Panc1 (cell line): ENCODE measurements at regions not wholly inside any gene's neighbourhood (a gene's known extent, or its start where the extent isn't known, plus 50 kb on each side); places are given as distances from the start of the nearest gene placed in this dataset.

Source experiments
- SIN3A ChIP-seq: IDR thresholded peaks from 2 replicates; pipeline ENCODE4 v1.6.1; 2012; ENCODE audit warnings: low read depth, mild to moderate bottlenecking, low read length, moderate library complexity, borderline replicate concordance; ENCODE audit not compliant: insufficient read depth
- TF ChIP-seq, protein P1 (sequence below), 2 experiments: IDR thresholded peaks; 2 replicates each; pipeline ENCODE4 v1.6.1; 2011 to 2012; ENCODE audit warnings: low read depth in 2 of 2, control low read depth in 1 of 2, low read length in 1 of 2, mild to moderate bottlenecking in 1 of 2, moderate library complexity in 1 of 2; ENCODE audit not compliant: insufficient read depth in 1 of 2
- TF ChIP-seq, protein P2 (sequence below): fragments of 450-650 bp; IDR thresholded peaks from 2 replicates; pipeline ENCODE4 v1.5.1; 2017; ENCODE audit warnings: mild to moderate bottlenecking

DNA sequence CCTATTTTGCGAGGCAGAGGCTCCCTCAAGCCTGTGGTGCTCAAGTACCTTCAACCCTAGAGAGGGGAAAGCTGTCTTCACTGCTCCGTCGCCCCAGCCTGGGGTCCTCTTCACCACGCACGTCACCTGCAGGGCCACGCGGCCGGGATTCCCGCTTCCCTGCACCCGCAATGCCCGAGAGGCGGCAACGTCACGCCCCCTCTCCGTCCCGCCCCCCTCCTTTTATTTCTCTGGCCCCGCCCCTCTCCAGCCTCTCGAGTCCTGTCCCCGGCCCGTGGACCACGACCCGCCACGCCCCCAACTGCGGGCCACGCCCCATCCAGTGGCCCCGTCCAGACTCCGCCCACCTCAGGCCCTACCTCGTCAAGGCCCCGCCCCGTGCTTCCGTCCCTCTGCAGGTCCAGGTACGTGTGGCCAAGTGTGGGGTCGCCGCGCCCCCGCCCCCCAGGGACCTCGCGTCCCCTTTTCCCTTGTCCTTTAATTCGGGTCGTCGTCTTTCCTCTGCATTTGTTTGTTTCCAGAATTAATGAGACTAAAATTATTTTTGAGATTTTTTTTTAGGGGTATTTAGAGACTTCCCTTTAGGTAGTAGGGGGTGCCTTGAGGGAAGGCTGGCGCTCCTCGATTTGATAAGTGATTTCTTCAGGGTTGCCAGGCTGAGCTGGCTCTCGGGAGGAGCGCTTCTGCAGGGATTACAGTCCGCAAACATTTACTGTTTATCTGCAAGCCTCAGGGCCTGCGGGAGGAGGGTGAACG lies 69.8 kb upstream of the BAIAP2L1 start:
- TF ChIP-seq, protein P1, sequence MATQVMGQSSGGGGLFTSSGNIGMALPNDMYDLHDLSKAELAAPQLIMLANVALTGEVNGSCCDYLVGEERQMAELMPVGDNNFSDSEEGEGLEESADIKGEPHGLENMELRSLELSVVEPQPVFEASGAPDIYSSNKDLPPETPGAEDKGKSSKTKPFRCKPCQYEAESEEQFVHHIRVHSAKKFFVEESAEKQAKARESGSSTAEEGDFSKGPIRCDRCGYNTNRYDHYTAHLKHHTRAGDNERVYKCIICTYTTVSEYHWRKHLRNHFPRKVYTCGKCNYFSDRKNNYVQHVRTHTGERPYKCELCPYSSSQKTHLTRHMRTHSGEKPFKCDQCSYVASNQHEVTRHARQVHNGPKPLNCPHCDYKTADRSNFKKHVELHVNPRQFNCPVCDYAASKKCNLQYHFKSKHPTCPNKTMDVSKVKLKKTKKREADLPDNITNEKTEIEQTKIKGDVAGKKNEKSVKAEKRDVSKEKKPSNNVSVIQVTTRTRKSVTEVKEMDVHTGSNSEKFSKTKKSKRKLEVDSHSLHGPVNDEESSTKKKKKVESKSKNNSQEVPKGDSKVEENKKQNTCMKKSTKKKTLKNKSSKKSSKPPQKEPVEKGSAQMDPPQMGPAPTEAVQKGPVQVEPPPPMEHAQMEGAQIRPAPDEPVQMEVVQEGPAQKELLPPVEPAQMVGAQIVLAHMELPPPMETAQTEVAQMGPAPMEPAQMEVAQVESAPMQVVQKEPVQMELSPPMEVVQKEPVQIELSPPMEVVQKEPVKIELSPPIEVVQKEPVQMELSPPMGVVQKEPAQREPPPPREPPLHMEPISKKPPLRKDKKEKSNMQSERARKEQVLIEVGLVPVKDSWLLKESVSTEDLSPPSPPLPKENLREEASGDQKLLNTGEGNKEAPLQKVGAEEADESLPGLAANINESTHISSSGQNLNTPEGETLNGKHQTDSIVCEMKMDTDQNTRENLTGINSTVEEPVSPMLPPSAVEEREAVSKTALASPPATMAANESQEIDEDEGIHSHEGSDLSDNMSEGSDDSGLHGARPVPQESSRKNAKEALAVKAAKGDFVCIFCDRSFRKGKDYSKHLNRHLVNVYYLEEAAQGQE (IDR thresholded peaks at IDR 0.05; ENCODE audit: insufficient read depth in 1 of 2, low read depth in 2 of 2, low read length in 1 of 2) = no peak
- TF ChIP-seq, protein P2, sequence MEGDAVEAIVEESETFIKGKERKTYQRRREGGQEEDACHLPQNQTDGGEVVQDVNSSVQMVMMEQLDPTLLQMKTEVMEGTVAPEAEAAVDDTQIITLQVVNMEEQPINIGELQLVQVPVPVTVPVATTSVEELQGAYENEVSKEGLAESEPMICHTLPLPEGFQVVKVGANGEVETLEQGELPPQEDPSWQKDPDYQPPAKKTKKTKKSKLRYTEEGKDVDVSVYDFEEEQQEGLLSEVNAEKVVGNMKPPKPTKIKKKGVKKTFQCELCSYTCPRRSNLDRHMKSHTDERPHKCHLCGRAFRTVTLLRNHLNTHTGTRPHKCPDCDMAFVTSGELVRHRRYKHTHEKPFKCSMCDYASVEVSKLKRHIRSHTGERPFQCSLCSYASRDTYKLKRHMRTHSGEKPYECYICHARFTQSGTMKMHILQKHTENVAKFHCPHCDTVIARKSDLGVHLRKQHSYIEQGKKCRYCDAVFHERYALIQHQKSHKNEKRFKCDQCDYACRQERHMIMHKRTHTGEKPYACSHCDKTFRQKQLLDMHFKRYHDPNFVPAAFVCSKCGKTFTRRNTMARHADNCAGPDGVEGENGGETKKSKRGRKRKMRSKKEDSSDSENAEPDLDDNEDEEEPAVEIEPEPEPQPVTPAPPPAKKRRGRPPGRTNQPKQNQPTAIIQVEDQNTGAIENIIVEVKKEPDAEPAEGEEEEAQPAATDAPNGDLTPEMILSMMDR = no peak
- TF ChIP-seq SIN3A = no peak
